ENCODE measurements at regions not wholly inside any gene's neighbourhood (a gene's known extent, or its start where the extent isn't known, plus 50 kb on each side); places are given as distances from the start of the nearest gene placed in this dataset.
"Not testable (repeated sequence)": the region's sequence is repeated elsewhere in the genome, so short reads cannot be mapped to it uniquely, and the experiment has no call there.

GRCh38 chr13:38086721-38087120, 217.1 kb upstream of the TRPC4 start:
- WGBS = 100% methylated on average over 2 of the region's 4 CpGs
- H3K36me3 ChIP-seq = peaks cover 9% of the 10 kb centered on the region
- DNase-seq (ENCODE audit: low spot score in 2 of 2) = no peak
- no peak for TF ChIP-seq POLR2A (IDR thresholded peaks at IDR 0.05)
- no peak for TF ChIP-seq CTCF (IDR thresholded peaks at IDR 0.05)
- no peak for TF ChIP-seq EP300 (IDR thresholded peaks at IDR 0.05)
- no peak for TF ChIP-seq POLR2AphosphoS5 (IDR thresholded peaks at IDR 0.05)
- no peak overlapping the region for H3K27ac ChIP-seq
- no peak overlapping the region for H3K4me3 ChIP-seq
- H3K4me1 ChIP-seq = no peaks in the 10 kb centered on the region
- H3K27me3 ChIP-seq = no peaks in the 10 kb centered on the region
- H3K9me3 ChIP-seq = peaks cover 30% of the 10 kb centered on the region

GRCh38 chr13:38086013-38086412, 216.4 kb upstream of the TRPC4 start:
- no peaks in the 10 kb centered on the region for H3K27me3 ChIP-seq

GRCh38 chr13:38073931-38074330, 204.4 kb upstream of the TRPC4 start:
- H3K27ac ChIP-seq = no peak overlapping the region
- no peaks in the 10 kb centered on the region for H3K4me1 ChIP-seq
- no peak for DNase-seq (ENCODE audit: low spot score in 2 of 2)
- no peaks in the 10 kb centered on the region for H3K27me3 ChIP-seq
- H3K9me3 ChIP-seq = no peaks in the 10 kb centered on the region
- no peak overlapping the region for H3K4me3 ChIP-seq
- no peaks in the 10 kb centered on the region for H3K36me3 ChIP-seq
- no peak for TF ChIP-seq EP300 (IDR thresholded peaks at IDR 0.05)
- TF ChIP-seq CTCF (IDR thresholded peaks at IDR 0.05) = no peak
- no peak for TF ChIP-seq POLR2A (IDR thresholded peaks at IDR 0.05)
- TF ChIP-seq POLR2AphosphoS5 (IDR thresholded peaks at IDR 0.05) = no peak
- 83% methylated on average over 1 of the region's 1 CpG for WGBS

More at GRCh38 chr13:38086013-38086412, 216.4 kb upstream of the TRPC4 start:
- Histone ChIP-seq H3K27ac (no peak overlapping the region), H3K36me3 (peaks cover 9% of the 10 kb centered on the region), H3K9me3 (peaks cover 33% of the 10 kb centered on the region), H3K4me1 (no peaks in the 10 kb centered on the region), H3K4me3 (no peak overlapping the region)
- 100% methylated on average over 3 of the region's 3 CpGs for WGBS
- no peak for DNase-seq (ENCODE audit: low spot score in 2 of 2)
- TF ChIP-seq EP300 (IDR thresholded peaks at IDR 0.05) = no peak
- no peak for TF ChIP-seq CTCF (IDR thresholded peaks at IDR 0.05)
- no peak for TF ChIP-seq POLR2AphosphoS5 (IDR thresholded peaks at IDR 0.05)
- TF ChIP-seq POLR2A (IDR thresholded peaks at IDR 0.05) = no peak

GRCh38 chr13:38072696-38073095, 203.1 kb upstream of the TRPC4 start:
- Histone ChIP-seq H3K27ac (no peak overlapping the region), H3K9me3 (no peaks in the 10 kb centered on the region), H3K4me1 (no peaks in the 10 kb centered on the region), H3K4me3 (no peak overlapping the region), H3K27me3 (no peaks in the 10 kb centered on the region), H3K36me3 (no peaks in the 10 kb centered on the region)
- TF ChIP-seq POLR2AphosphoS5 (IDR thresholded peaks at IDR 0.05) = no peak
- TF ChIP-seq CTCF (IDR thresholded peaks at IDR 0.05) = no peak
- TF ChIP-seq POLR2A (IDR thresholded peaks at IDR 0.05) = no peak
- no peak for DNase-seq (ENCODE audit: low spot score in 2 of 2)

- H3K36me3 ChIP-seq = not testable (repeated sequence)
- WGBS = 94% methylated on average over 5 of the region's 5 CpGs
Measured at GRCh38 chr13:38071340-38071739, 201.8 kb upstream of the TRPC4 start.

GRCh38 chr13:38053896-38054295, 184.3 kb upstream of the TRPC4 start:
- H3K27me3 ChIP-seq = no peaks in the 10 kb centered on the region
- 70% methylated on average over 3 of the region's 3 CpGs for WGBS
- no peak overlapping the region for H3K27ac ChIP-seq
- DNase-seq (ENCODE audit: low spot score in 2 of 2) = no peak
- no peaks in the 10 kb centered on the region for H3K9me3 ChIP-seq
- H3K4me1 ChIP-seq = no peaks in the 10 kb centered on the region
- H3K4me3 ChIP-seq = no peak overlapping the region
- no peaks in the 10 kb centered on the region for H3K36me3 ChIP-seq
- TF ChIP-seq CTCF (IDR thresholded peaks at IDR 0.05) = no peak
- TF ChIP-seq POLR2AphosphoS5 (IDR thresholded peaks at IDR 0.05) = no peak
- TF ChIP-seq POLR2A (IDR thresholded peaks at IDR 0.05) = no peak
- TF ChIP-seq EP300 (IDR thresholded peaks at IDR 0.05) = no peak

More at GRCh38 chr13:38071340-38071739, 201.8 kb upstream of the TRPC4 start:
- H3K9me3 ChIP-seq; H3K4me1 ChIP-seq; H3K27ac ChIP-seq; H3K4me3 ChIP-seq; DNase-seq (ENCODE audit: low spot score in 2 of 2); H3K27me3 ChIP-seq: not testable (repeated sequence)
